ENCODE measurements at regions not wholly inside any gene's neighbourhood (a gene's known extent, or its start where the extent isn't known, plus 50 kb on each side); places are given as distances from the start of the nearest gene placed in this dataset.

DNA sequence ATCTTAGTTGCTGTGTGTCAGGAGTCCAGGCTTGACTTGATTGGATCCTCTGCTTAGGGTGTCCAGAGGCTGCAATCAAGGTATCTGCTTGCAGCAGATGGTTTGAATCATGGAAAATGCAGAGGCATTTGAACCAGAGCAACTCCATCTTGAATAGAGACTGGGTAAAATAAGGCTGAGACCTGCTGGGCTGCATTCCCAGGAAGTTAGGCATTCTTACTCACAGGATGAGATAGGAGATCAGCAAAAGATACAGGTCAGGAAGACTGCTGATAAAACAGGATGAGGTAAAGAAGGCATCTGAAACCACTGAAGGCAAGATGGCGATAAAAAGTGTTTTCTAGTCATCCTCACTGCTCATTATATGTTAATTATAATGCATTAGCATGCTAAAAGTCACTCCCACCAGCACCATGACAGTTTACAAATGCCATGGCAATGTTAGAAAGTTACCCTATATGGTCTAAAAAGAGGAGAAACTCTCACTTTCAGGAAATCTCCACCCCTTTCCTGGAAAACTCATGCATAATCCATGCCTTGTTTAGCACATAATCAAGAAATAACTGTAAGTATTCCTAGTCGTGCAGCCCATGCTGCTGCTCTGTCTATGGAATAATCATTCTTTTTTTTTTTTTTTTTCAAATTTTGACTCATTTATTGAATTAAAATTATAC lies 218.3 kb upstream of the CPNE8 start:
- H3K27me3 Mint-ChIP-seq (ENCODE audit: unreplicated experiment), result no peaks in the 10 kb centered on the region
- DNase-seq, result no peak
- no peaks in the 10 kb centered on the region for H3K36me3 Mint-ChIP-seq (ENCODE audit: unreplicated experiment)
- H3K27ac Mint-ChIP-seq (ENCODE audit: unreplicated experiment), result no peak overlapping the region
- no peak for TF ChIP-seq CTCF (IDR thresholded peaks at IDR 0.05; ENCODE audit: partially characterized antibody, unreplicated experiment)
- H3K4me3 Mint-ChIP-seq (ENCODE audit: unreplicated experiment), result no peak overlapping the region
- H3K9me3 Mint-ChIP-seq (ENCODE audit: unreplicated experiment), result no peaks in the 10 kb centered on the region
- H3K4me1 Mint-ChIP-seq (ENCODE audit: low read depth, unreplicated experiment), result peaks cover 4% of the 10 kb centered on the region

- Mint-ChIP-seq H3K4me1 (ENCODE audit: low read depth, unreplicated experiment) (peaks cover 4% of the 10 kb centered on the region), H3K27me3 (ENCODE audit: unreplicated experiment) (peaks cover 3% of the 10 kb centered on the region), H3K27ac (ENCODE audit: unreplicated experiment) (no peak overlapping the region), H3K9me3 (ENCODE audit: unreplicated experiment) (no peaks in the 10 kb centered on the region), H3K4me3 (ENCODE audit: unreplicated experiment) (no peak overlapping the region), H3K36me3 (ENCODE audit: unreplicated experiment) (no peaks in the 10 kb centered on the region)
- no peak for DNase-seq
- TF ChIP-seq CTCF (IDR thresholded peaks at IDR 0.05; ENCODE audit: partially characterized antibody, unreplicated experiment), result no peak
Observed at GRCh38 chr12:39122562-39123204, 217.3 kb upstream of the CPNE8 start.

- no peak overlapping the region for H3K27ac Mint-ChIP-seq (ENCODE audit: unreplicated experiment)
- no peak overlapping the region for H3K4me3 Mint-ChIP-seq (ENCODE audit: unreplicated experiment)
- H3K36me3 Mint-ChIP-seq (ENCODE audit: unreplicated experiment), result no peaks in the 10 kb centered on the region
- H3K27me3 Mint-ChIP-seq (ENCODE audit: unreplicated experiment), result peaks cover 3% of the 10 kb centered on the region
- no peak for TF ChIP-seq CTCF (IDR thresholded peaks at IDR 0.05; ENCODE audit: partially characterized antibody, unreplicated experiment)
- peaks cover 1% of the 10 kb centered on the region for H3K9me3 Mint-ChIP-seq (ENCODE audit: unreplicated experiment)
- DNase-seq, result no peak
- H3K4me1 Mint-ChIP-seq (ENCODE audit: low read depth, unreplicated experiment), result no peaks in the 10 kb centered on the region
Observed at GRCh38 chr12:39116861-39117260, 211.5 kb upstream of the CPNE8 start.

DNA sequence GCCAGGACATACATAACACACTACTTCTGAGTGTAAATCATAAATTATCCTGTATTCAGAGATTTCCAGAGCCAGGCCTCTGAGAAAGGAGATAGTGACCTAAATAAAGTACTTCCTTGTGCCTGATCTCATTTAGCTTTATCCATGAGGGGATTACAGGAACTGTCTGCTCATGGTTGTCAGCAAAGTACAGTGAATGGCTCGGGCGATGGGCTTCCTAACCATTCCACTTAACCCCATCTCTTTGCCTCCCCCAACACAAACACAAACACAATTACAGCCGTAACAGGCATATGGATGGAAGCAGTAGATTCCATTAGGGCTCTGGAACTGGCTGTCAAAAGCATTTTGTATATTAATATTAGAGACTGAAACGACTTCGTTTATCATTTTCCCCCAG lies 206.7 kb upstream of the CPNE8 start:
- DNase-seq, result no peak
- Mint-ChIP-seq H3K27ac (ENCODE audit: unreplicated experiment) (no peak overlapping the region), H3K9me3 (ENCODE audit: unreplicated experiment) (peaks cover 1% of the 10 kb centered on the region), H3K36me3 (ENCODE audit: unreplicated experiment) (no peaks in the 10 kb centered on the region), H3K4me1 (ENCODE audit: low read depth, unreplicated experiment) (peaks cover 6% of the 10 kb centered on the region), H3K27me3 (ENCODE audit: unreplicated experiment) (no peaks in the 10 kb centered on the region), H3K4me3 (ENCODE audit: unreplicated experiment) (no peak overlapping the region)
- TF ChIP-seq CTCF (IDR thresholded peaks at IDR 0.05; ENCODE audit: partially characterized antibody, unreplicated experiment), result no peak

- Mint-ChIP-seq H3K27me3 (ENCODE audit: unreplicated experiment) (no peaks in the 10 kb centered on the region), H3K36me3 (ENCODE audit: unreplicated experiment) (no peaks in the 10 kb centered on the region), H3K4me3 (ENCODE audit: unreplicated experiment) (no peak overlapping the region), H3K9me3 (ENCODE audit: unreplicated experiment) (no peaks in the 10 kb centered on the region), H3K27ac (ENCODE audit: unreplicated experiment) (no peak overlapping the region), H3K4me1 (ENCODE audit: low read depth, unreplicated experiment) (peaks cover 3% of the 10 kb centered on the region)
- DNase-seq, result no peak
- no peak for TF ChIP-seq CTCF (IDR thresholded peaks at IDR 0.05; ENCODE audit: partially characterized antibody, unreplicated experiment)
Observed at GRCh38 chr12:39105111-39105510, 199.7 kb upstream of the CPNE8 start.

Measured in glutamatergic neuron (in vitro differentiated cells).